ENCODE measurements at regions not wholly inside any gene's neighbourhood (a gene's known extent, or its start where the extent isn't known, plus 50 kb on each side); places are given as distances from the start of the nearest gene placed in this dataset.

DNA sequence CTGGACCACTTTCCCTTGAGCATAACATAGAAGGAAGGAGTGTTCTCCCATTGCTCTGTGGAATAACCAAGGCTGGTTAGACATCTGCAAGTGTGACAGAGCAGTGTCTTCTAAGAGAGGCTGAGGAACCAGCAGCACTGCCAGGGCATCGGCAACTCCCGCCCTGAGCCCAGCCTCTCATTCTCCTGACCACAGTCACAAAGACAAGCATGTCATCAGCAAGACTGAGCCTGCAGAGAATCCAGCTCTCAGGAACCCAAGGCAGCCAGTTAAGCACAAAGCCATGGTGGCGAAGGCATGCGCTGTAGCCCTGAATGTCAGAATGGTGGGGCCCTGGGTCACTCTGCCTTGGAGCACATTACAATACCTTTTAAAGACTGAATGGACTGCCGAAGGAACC, 253.9 kb downstream of the AGTPBP1 start:
- Histone ChIP-seq H3K27ac (ENCODE audit: insufficient read depth, low read length) (no peak overlapping the region), H4K8ac (ENCODE audit: low read depth in 2 of 2, low read length in 2 of 2) (no peak overlapping the region), H4K91ac (ENCODE audit: insufficient read depth, low read depth, low read length) (no peak overlapping the region), H3K27me3 (ENCODE audit: control insufficient read depth, insufficient read depth, low read length) (no peaks in the 10 kb centered on the region), H2BK5ac (ENCODE audit: low read depth, low read length, poor library complexity, severe bottlenecking) (no peak overlapping the region), H3K9me1 (ENCODE audit: insufficient read depth, low read length) (no peaks in the 10 kb centered on the region), H3K4me3 (ENCODE audit: insufficient read depth, low read depth, low read length) (no peak overlapping the region), H3K23ac (ENCODE audit: low read depth, low read length) (no peak overlapping the region), H3K14ac (replicated peaks; ENCODE audit: low read depth, low read length) (no peak overlapping the region), H2BK120ac (ENCODE audit: low read depth, low read length) (no peak overlapping the region), H2AFZ (replicated peaks; ENCODE audit: low read length, poor library complexity) (no peak overlapping the region), H3K79me1 (ENCODE audit: low read depth in 1 of 2, low read length in 2 of 2) (no peaks in the 10 kb centered on the region), H2AK5ac (ENCODE audit: low read depth, low read length) (no peak overlapping the region), H2BK15ac (ENCODE audit: low read depth, low read length) (no peak overlapping the region), H3K36me3 (ENCODE audit: control insufficient read depth, insufficient read depth, low read length) (no peaks in the 10 kb centered on the region), H3K4me2 (ENCODE audit: low read depth, low read length) (no peak overlapping the region), H3K56ac (ENCODE audit: extremely low read depth, insufficient read depth, low read length) (no peak overlapping the region), H4K20me1 (ENCODE audit: insufficient read depth, low read length) (no peaks in the 10 kb centered on the region), H3K9me3 (ENCODE audit: control insufficient read depth, insufficient read depth, low read length) (peaks cover 16% of the 10 kb centered on the region), H4K5ac (ENCODE audit: low read depth, low read length) (no peak overlapping the region), H3K18ac (ENCODE audit: low read depth, low read length) (no peak overlapping the region), H3K4me1 (ENCODE audit: control insufficient read depth, insufficient read depth, low read length) (no peaks in the 10 kb centered on the region), H3K4ac (ENCODE audit: low read depth, low read length) (no peak overlapping the region), H2AK9ac (replicated peaks; ENCODE audit: low read depth, low read length, poor library complexity) (no peak overlapping the region), H2BK20ac (ENCODE audit: low read depth, low read length) (no peak overlapping the region), H3K9ac (ENCODE audit: low read depth, low read length) (no peak overlapping the region)
- DNase-seq: no peak
- ChIA-PET CTCF (no interaction called here), POLR2A (ENCODE audit: unreplicated experiment) (no interaction called here)
- TF ChIP-seq, protein P1, sequence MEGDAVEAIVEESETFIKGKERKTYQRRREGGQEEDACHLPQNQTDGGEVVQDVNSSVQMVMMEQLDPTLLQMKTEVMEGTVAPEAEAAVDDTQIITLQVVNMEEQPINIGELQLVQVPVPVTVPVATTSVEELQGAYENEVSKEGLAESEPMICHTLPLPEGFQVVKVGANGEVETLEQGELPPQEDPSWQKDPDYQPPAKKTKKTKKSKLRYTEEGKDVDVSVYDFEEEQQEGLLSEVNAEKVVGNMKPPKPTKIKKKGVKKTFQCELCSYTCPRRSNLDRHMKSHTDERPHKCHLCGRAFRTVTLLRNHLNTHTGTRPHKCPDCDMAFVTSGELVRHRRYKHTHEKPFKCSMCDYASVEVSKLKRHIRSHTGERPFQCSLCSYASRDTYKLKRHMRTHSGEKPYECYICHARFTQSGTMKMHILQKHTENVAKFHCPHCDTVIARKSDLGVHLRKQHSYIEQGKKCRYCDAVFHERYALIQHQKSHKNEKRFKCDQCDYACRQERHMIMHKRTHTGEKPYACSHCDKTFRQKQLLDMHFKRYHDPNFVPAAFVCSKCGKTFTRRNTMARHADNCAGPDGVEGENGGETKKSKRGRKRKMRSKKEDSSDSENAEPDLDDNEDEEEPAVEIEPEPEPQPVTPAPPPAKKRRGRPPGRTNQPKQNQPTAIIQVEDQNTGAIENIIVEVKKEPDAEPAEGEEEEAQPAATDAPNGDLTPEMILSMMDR (conservative IDR thresholded peaks at IDR 0.05; ENCODE audit: low read depth, low read length): no peak
- TF ChIP-seq MAFK (IDR thresholded peaks at IDR 0.05; ENCODE audit: low read depth, low read length) (no peak), RAD21 (IDR thresholded peaks at IDR 0.05; ENCODE audit: low read length) (no peak), RFX5 (IDR thresholded peaks at IDR 0.05; ENCODE audit: low read depth, low read length) (no peak)
- in situ Hi-C loops (cut with MboI; ENCODE audit: low sequenced_read_pairs): no loop called here
- no TSS peak for BruUV-seq (replicated peaks)
- ATAC-seq (ENCODE audit: low read depth): no peak
- dilution Hi-C loops (cut with HindIII; ENCODE audit: low sequenced_read_pairs, unreplicated experiment): no loop called here
- WGBS, 2 experiments (ENCODE audit: extremely low coverage in 2 of 2, insufficient read length in 1 of 2): 50% methylated on average over 2 of the region's 5 CpGs; no CpG with 5 or more reads in 1 of the 2 experiments
- intact Hi-C loops (cut with micrococcal nuclease): no loop called here
